ENCODE measurements at regions not wholly inside any gene's neighbourhood (a gene's known extent, or its start where the extent isn't known, plus 50 kb on each side); places are given as distances from the start of the nearest gene placed in this dataset.

GRCh38 chr4:147057611-147058190, 112.0 kb upstream of the TTC29 start:
- TF ChIP-seq EP300 (IDR thresholded peaks at IDR 0.05) = no peak
- TF ChIP-seq, protein P1, sequence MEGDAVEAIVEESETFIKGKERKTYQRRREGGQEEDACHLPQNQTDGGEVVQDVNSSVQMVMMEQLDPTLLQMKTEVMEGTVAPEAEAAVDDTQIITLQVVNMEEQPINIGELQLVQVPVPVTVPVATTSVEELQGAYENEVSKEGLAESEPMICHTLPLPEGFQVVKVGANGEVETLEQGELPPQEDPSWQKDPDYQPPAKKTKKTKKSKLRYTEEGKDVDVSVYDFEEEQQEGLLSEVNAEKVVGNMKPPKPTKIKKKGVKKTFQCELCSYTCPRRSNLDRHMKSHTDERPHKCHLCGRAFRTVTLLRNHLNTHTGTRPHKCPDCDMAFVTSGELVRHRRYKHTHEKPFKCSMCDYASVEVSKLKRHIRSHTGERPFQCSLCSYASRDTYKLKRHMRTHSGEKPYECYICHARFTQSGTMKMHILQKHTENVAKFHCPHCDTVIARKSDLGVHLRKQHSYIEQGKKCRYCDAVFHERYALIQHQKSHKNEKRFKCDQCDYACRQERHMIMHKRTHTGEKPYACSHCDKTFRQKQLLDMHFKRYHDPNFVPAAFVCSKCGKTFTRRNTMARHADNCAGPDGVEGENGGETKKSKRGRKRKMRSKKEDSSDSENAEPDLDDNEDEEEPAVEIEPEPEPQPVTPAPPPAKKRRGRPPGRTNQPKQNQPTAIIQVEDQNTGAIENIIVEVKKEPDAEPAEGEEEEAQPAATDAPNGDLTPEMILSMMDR (IDR thresholded peaks at IDR 0.05) = no peak
- TF ChIP-seq POLR2AphosphoS5 (IDR thresholded peaks at IDR 0.05) = no peak
- no peak for TF ChIP-seq POLR2A (IDR thresholded peaks at IDR 0.05)
